HEK293T (cell line): ENCODE measurements at regions not wholly inside any gene's neighbourhood (a gene's known extent, or its start where the extent isn't known, plus 50 kb on each side); places are given as distances from the start of the nearest gene placed in this dataset.

ENCODE experiments used
- BHLHE40 ChIP-seq: fragments of 450-650 bp; IDR thresholded peaks from 2 replicates; pipeline ENCODE4 v1.6.1; 2016; ENCODE audit warnings: mild to moderate bottlenecking, moderate library complexity, borderline replicate concordance
- CTBP1 ChIP-seq: fragments of 450-650 bp; IDR thresholded peaks from 2 replicates; pipeline ENCODE4 v1.6.1; 2016; ENCODE audit warnings: borderline replicate concordance
- ELF4 ChIP-seq: fragments of 450-650 bp; IDR thresholded peaks from 2 replicates; pipeline ENCODE4 v1.6.1; 2017; ENCODE audit warnings: antibody characterized with exemption
- FOXK2 ChIP-seq: fragments of 450-650 bp; IDR thresholded peaks from 2 replicates; pipeline ENCODE4 v1.6.1; 2016; ENCODE audit warnings: mild to moderate bottlenecking
- L3MBTL2 ChIP-seq: fragments of 450-650 bp; conservative IDR thresholded peaks from 2 replicates; pipeline ENCODE4 v1.6.1; 2016; ENCODE audit warnings: mild to moderate bottlenecking
- TARDBP ChIP-seq: fragments of 450-650 bp; IDR thresholded peaks from 2 replicates; pipeline ENCODE4 v1.6.1; 2016
- ZNF384 ChIP-seq: fragments of 450-650 bp; IDR thresholded peaks from 2 replicates; pipeline ENCODE4 v1.6.1; 2016

- TF ChIP-seq CTBP1 (no peak), ZNF384 (no peak), ELF4 (no peak), BHLHE40 (no peak), TARDBP (no peak), FOXK2 (no peak), L3MBTL2 (no peak)
Observed at GRCh38 chr4:179344861-179345260, 1902.6 kb upstream of the AGA start.
